PC-9 (cell line): ENCODE measurements at regions not wholly inside any gene's neighbourhood (a gene's known extent, or its start where the extent isn't known, plus 50 kb on each side); places are given as distances from the start of the nearest gene placed in this dataset.

ENCODE experiments used
- BruUV-seq: library from RNA; stranded (reverse); fragments of 400-500 nt; replicated peaks from 2 replicates; lab custom pipeline; 2021; lab: Mats Ljungman, UMichigan
- CTCF ChIA-PET: fragments of 300-600 bp; sonication (Branson Sonifier 250); formaldehyde crosslinking; loops from one replicate; lab custom pipeline; 2022; ENCODE audit warnings: antibody characterized with exemption; lab: Charles Lee
- POLR2A ChIA-PET: fragments of 300-600 bp; sonication (Branson Sonifier 250); formaldehyde crosslinking; loops from one replicate; lab custom pipeline; 2022; ENCODE audit warnings: antibody characterized with exemption; ENCODE audit not compliant: unreplicated experiment; lab: Charles Lee
- DNase-seq, 2 experiments: peaks; one replicate each; pipeline versions ENCODE4 v3.0.0 to v3.0.0-alpha.2; 2015 to 2022; ENCODE audit warnings: mixed read lengths in 1 of 2
- H2AFZ ChIP-seq: fragments of 200-600 bp; sonication (generic); 2 replicates; pipeline ENCODE4 v1.8.1; 2017; ENCODE audit warnings: antibody characterized with exemption
- H3F3A ChIP-seq: fragments of 200-600 bp; sonication (generic); 2 replicates; pipeline ENCODE4 v1.8.1; 2017; ENCODE audit warnings: antibody characterized with exemption, mild to moderate bottlenecking, low read depth; ENCODE audit not compliant: insufficient read depth
- H3K27ac ChIP-seq: fragments of 200-600 bp; sonication (generic); 2 replicates; pipeline ENCODE4 v1.6.1; 2016; ENCODE audit warnings: mixed run types
- H3K27me3 ChIP-seq: fragments of 200-600 bp; sonication (generic); 2 replicates; pipeline ENCODE4 v1.6.1; 2016; ENCODE audit warnings: low read depth, mixed run types; ENCODE audit not compliant: insufficient read depth
- H3K36me3 ChIP-seq: fragments of 200-600 bp; sonication (generic); 2 replicates; pipeline ENCODE4 v1.6.1; 2016; ENCODE audit warnings: low read depth, mixed run types
- H3K4me1 ChIP-seq: fragments of 200-600 bp; sonication (generic); replicated peaks from 2 replicates; pipeline ENCODE4 v1.6.1; 2016; ENCODE audit warnings: mixed run types; ENCODE audit not compliant: insufficient read depth
- H3K4me2 ChIP-seq: fragments of 200-600 bp; sonication (generic); 2 replicates; pipeline ENCODE4 v1.6.1; 2017; ENCODE audit warnings: mixed run types
- H3K4me3 ChIP-seq: fragments of 200-600 bp; sonication (generic); 2 replicates; pipeline ENCODE4 v1.6.1; 2016; ENCODE audit warnings: mixed run types
- H3K79me2 ChIP-seq: fragments of 200-600 bp; sonication (generic); 2 replicates; pipeline ENCODE4 v1.6.1; 2017; ENCODE audit warnings: low read depth, mixed run types
- H3K9me2 ChIP-seq: fragments of 200-600 bp; sonication (generic); 2 replicates; pipeline ENCODE4 v1.8.1; 2017; ENCODE audit warnings: mild to moderate bottlenecking; ENCODE audit not compliant: insufficient read depth
- H3K9me3 ChIP-seq: fragments of 200-600 bp; sonication (generic); 2 replicates; pipeline ENCODE4 v1.8.1; 2016; ENCODE audit warnings: low read depth; ENCODE audit not compliant: insufficient read depth
- H4K20me1 ChIP-seq: fragments of 200-600 bp; sonication (generic); 2 replicates; pipeline ENCODE4 v1.8.1; 2017; ENCODE audit not compliant: insufficient read depth
- EZH2 ChIP-seq: fragments of 200-600 bp; sonication (generic); IDR thresholded peaks from 2 replicates; pipeline ENCODE4 v1.8.0; 2017; ENCODE audit warnings: antibody characterized with exemption, low read depth
- intact Hi-C: fragments of 100-400 bp; cut with micrococcal nuclease; formaldehyde crosslinking; loops from one replicate; pipeline ENCODE4 v1.10.0; 2022; ENCODE audit not compliant: unreplicated experiment
- TF ChIP-seq, protein P1 (sequence below): fragments of 200-600 bp; sonication (generic); conservative IDR thresholded peaks from 2 replicates; pipeline ENCODE4 v1.6.1; 2017; ENCODE audit warnings: mixed run types, antibody characterized with exemption, mild to moderate bottlenecking, moderate library complexity

DNA sequence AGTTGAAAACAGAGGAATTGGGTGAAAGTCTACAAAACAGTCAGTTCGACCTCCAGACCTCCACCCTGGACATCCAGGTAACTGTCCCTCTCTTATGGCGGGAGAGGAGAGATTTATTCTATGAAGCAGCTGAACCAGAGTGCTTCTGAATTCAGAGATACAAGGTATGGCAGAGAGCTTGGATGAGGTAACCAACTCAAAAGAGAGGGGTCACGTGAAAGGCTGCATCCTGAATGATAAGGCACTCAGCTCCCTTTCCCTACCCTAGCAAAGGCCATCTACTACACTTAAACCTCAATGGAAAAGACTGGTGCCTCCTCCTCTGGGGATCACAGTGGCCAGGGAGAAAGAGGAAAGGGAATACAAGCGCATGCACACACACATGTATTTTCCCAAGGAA is 88.4 kb upstream of the KCNA3 start:
- Histone ChIP-seq H3K9me3 (no peaks in the 10 kb centered on the region), H3K36me3 (no peaks in the 10 kb centered on the region), H3K27ac (no peak overlapping the region), H3K79me2 (no peaks in the 10 kb centered on the region), H3K4me1 (no peaks in the 10 kb centered on the region), H3K4me3 (no peak overlapping the region), H2AFZ (no peak overlapping the region), H4K20me1 (no peaks in the 10 kb centered on the region), H3K4me2 (no peak overlapping the region), H3K9me2 (no peaks in the 10 kb centered on the region), H3F3A (no peaks in the 10 kb centered on the region), H3K27me3 (peaks cover 26% of the 10 kb centered on the region)
- POLR2A ChIA-PET = no interaction called here
- TF ChIP-seq, protein P1, sequence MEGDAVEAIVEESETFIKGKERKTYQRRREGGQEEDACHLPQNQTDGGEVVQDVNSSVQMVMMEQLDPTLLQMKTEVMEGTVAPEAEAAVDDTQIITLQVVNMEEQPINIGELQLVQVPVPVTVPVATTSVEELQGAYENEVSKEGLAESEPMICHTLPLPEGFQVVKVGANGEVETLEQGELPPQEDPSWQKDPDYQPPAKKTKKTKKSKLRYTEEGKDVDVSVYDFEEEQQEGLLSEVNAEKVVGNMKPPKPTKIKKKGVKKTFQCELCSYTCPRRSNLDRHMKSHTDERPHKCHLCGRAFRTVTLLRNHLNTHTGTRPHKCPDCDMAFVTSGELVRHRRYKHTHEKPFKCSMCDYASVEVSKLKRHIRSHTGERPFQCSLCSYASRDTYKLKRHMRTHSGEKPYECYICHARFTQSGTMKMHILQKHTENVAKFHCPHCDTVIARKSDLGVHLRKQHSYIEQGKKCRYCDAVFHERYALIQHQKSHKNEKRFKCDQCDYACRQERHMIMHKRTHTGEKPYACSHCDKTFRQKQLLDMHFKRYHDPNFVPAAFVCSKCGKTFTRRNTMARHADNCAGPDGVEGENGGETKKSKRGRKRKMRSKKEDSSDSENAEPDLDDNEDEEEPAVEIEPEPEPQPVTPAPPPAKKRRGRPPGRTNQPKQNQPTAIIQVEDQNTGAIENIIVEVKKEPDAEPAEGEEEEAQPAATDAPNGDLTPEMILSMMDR = no peak
- TF ChIP-seq EZH2 = no peak
- no peak for DNase-seq
- intact Hi-C loops = no loop called here
- no TSS peak for BruUV-seq
- CTCF ChIA-PET = no interaction called here

- intact Hi-C loops = no loop called here
- no TSS peak for BruUV-seq
- no peak for TF ChIP-seq EZH2
- TF ChIP-seq, protein P1 = no peak
- Histone ChIP-seq H3K27me3 (peaks cover 28% of the 10 kb centered on the region), H3K79me2 (no peaks in the 10 kb centered on the region), H4K20me1 (no peaks in the 10 kb centered on the region), H2AFZ (no peak overlapping the region), H3K9me3 (no peaks in the 10 kb centered on the region), H3K4me1 (no peaks in the 10 kb centered on the region), H3K36me3 (no peaks in the 10 kb centered on the region), H3K4me3 (no peak overlapping the region), H3K4me2 (no peak overlapping the region), H3K9me2 (no peaks in the 10 kb centered on the region), H3K27ac (no peak overlapping the region), H3F3A (no peaks in the 10 kb centered on the region)
- ChIA-PET POLR2A (no interaction called here), CTCF (no interaction called here)
- no peak for DNase-seq
Observed at GRCh38 chr1:110760321-110760720, 85.6 kb upstream of the KCNA3 start.

DNA sequence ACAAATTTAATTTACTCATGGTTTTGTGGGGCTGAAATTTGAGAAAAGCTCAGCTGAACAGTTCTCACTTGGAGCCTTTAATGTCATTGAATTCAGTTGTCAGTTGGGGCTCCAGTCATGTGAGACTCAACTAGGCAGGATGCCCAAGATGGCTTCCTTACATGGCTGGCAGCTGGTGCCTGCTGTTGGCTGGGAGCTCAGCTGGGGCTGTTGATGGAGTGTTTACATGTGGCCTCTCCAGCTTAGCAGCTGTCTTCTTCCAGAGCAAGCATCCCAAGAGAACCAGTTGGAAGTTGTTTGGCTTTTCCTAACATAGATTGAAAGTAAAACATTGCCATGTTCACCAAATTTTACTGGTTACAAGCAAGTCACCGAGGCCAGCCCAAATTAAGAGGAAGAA is 81.8 kb upstream of the KCNA3 start:
- Histone ChIP-seq H2AFZ (no peak overlapping the region), H3K4me2 (no peak overlapping the region), H3K79me2 (no peaks in the 10 kb centered on the region), H3K4me1 (no peaks in the 10 kb centered on the region), H3K9me3 (no peaks in the 10 kb centered on the region), H3K27me3 (peaks cover 43% of the 10 kb centered on the region), H3K9me2 (no peaks in the 10 kb centered on the region), H4K20me1 (no peaks in the 10 kb centered on the region), H3K4me3 (no peak overlapping the region), H3K27ac (no peak overlapping the region), H3K36me3 (no peaks in the 10 kb centered on the region), H3F3A (no peaks in the 10 kb centered on the region)
- DNase-seq = no peak
- no TSS peak for BruUV-seq
- ChIA-PET POLR2A (no interaction called here), CTCF (no interaction called here)
- intact Hi-C loops = no loop called here
- TF ChIP-seq, protein P1 = no peak
- no peak for TF ChIP-seq EZH2
